Retina (tissue), 1 donor: ENCODE measurements at regions not wholly inside any gene's neighbourhood (a gene's known extent, or its start where the extent isn't known, plus 50 kb on each side); places are given as distances from the start of the nearest gene placed in this dataset.
A peak's percentile ranks its signal among the peaks of the same experiment; 100 is the strongest.

Experiments used
- DNase-seq: peaks from one replicate; pipeline ENCODE4 v3.0.0-alpha.2; 2016

DNA sequence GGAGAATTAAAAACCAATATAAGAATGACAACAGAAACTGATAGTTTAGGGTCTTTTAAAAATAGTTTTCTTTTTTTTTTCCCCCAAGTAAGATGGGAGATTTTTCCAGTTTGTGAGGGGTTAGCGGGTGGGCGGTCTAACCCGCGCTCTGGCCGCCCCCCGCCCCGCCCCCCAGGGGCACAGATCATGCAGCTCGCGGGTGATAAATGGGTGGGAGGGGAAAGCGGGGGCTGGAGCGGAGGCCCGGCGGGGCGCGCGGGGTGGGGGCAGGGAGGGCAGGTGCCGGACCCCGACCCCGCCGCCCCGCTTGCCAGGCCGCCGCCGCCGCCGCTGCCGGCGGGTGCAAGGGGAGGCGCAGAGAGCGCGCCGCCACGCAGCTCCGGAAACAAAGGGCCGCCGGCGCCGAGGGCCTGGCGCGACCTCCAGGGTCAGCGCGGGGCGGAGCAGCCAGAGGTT lies 60.1 kb upstream of the GSE1 start:
- DNase-seq, result no peak

DNA sequence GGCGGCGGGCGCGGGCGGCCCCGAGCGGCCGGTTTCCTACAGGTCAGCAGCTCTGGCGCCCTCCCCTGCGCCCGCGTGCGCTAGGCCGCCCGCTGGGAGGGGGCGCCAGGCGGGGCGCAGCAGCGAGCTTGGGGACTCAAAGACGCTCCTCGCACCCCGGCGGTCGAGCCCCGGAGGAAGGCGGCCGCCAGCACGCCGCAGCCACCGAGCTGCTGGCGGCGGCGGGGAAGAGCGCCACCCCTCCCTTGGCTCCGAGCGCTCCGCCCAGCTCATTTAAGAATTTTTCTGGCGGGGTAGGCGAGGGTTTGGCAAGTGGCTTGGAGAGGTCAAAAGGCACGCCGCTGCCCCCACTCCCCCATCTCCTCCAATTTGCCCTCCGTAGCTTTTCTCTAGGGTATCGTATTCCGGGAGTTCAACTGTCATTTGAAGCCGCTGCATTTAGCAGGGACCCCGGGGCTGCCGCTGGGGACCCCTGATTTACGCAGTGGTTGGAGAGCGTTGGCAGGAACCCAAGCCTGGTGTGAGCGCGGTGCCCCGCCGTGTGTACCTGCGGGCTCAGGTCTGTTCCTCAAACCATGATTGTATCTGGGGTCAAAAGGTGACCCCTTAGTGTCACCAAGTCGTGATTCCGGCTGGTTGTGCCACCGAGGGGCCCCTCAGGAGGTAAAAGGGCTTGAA lies 59.5 kb upstream of the GSE1 start:
- peak; percentile 85 for DNase-seq

GRCh38 chr16:85554114-85554888 lies 58.8 kb upstream of the GSE1 start:
- peak; percentile 83 for DNase-seq

DNA sequence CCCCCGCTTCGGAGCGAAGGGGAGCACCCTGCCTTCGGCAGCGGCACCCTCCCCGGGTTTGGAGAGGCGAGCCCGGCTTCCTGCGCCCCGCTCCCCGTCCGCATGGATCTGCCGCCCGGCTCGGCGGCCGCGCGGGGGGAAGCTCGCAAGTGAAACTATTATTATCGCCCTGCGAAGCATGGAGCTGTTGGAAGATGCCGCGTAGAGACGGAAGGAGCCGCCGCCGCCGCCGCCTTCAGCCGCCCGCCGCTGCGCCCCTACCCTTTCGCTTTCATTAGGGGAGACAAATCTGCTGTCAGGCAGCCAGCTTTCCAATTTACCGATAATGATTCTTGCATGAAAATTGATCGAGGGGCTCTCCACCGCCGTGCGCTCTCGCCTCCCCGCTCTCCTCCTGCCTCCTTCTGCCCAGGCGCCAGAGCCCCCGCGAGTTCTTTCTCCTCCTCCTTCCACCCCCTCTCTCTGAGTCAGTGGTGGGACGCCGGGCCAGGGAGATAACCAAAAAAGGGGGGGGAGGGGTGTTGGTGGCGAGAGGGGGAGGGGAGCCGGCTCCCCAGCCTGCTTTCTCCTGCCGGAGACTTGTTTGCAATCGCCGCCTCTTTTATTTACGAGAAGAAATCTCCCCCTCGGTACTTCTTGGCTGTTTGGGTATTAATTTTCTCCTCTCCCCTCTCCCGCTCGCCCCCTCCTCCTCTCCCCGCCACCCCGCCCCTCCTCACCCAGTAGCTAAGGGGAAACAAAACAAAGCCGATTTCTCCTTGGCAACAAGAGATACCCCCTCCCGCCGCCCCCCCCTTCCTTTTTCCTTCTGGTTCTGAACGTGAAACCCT lies 58.0 kb upstream of the GSE1 start:
- peak; percentile 86 for DNase-seq

- DNase-seq, result peak; percentile 64
Measured at GRCh38 chr16:85555719-85556455, 57.2 kb upstream of the GSE1 start.

- DNase-seq, result no peak
Measured at GRCh38 chr16:85556456-85557082, 56.6 kb upstream of the GSE1 start.

GRCh38 chr16:85557083-85557970 lies 55.8 kb upstream of the GSE1 start:
- DNase-seq, result no peak

- DNase-seq, result no peak
Measured at GRCh38 chr16:85557971-85558657, 55.0 kb upstream of the GSE1 start.

DNA sequence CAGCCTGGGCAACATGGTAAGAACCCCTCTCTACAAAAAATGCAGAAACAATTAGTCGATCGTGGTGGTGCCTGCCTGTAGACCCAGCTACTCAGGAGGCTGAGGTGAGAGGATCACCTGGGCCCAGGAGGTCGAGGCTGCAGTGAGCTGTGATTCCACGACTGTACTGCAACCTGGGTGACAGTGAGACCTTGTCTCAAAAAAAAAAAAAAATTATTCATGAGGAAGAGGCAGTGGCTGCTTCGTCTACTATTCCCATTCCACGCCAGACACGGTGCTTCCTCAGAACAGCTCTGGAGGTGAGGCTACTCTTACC lies 52.2 kb upstream of the GSE1 start:
- DNase-seq, result no peak

GRCh38 chr16:85561248-85562092 lies 51.7 kb upstream of the GSE1 start:
- DNase-seq, result peak; percentile 51

GRCh38 chr16:85562093-85562786 lies 50.9 kb upstream of the GSE1 start:
- DNase-seq, result peak; percentile 52

GRCh38 chr16:85563034-85563433 lies 50.1 kb upstream of the GSE1 start:
- no peak for DNase-seq
